GM23248 (cell line): ENCODE measurements at regions not wholly inside any gene's neighbourhood (a gene's known extent, or its start where the extent isn't known, plus 50 kb on each side); places are given as distances from the start of the nearest gene placed in this dataset.
"Not testable (repeated sequence)": the region's sequence is repeated elsewhere in the genome, so short reads cannot be mapped to it uniquely, and the experiment has no call there.

Experiments used
- DNase-seq: peaks from one replicate; pipeline ENCODE4 v3.0.0-alpha.2; 2015
- H2AFZ ChIP-seq: fragments of 200-600 bp; sonication (generic); 2 replicates; pipeline ENCODE4 v1.6.1; 2016; ENCODE audit warnings: antibody characterized with exemption
- H3F3A ChIP-seq: fragments of 200-600 bp; sonication (generic); 2 replicates; pipeline ENCODE4 v1.6.1; 2016; ENCODE audit warnings: mild to moderate bottlenecking, antibody characterized with exemption, mixed run types; ENCODE audit not compliant: insufficient read depth
- H3K27ac ChIP-seq: fragments of 200-600 bp; sonication (generic); 2 replicates; pipeline ENCODE4 v1.5.1; 2016; ENCODE audit warnings: mild to moderate bottlenecking
- H3K27me3 ChIP-seq: fragments of 200-600 bp; sonication (generic); replicated peaks from 2 replicates; pipeline ENCODE4 v1.6.1; 2016; ENCODE audit warnings: mild to moderate bottlenecking; ENCODE audit not compliant: insufficient read depth
- H3K36me3 ChIP-seq: fragments of 200-600 bp; sonication (generic); 2 replicates; pipeline ENCODE4 v1.6.1; 2016; ENCODE audit warnings: low read depth, mild to moderate bottlenecking
- H3K4me1 ChIP-seq: fragments of 200-600 bp; sonication (generic); 2 replicates; pipeline ENCODE4 v1.6.1; 2016; ENCODE audit warnings: mild to moderate bottlenecking; ENCODE audit not compliant: insufficient read depth
- H3K4me2 ChIP-seq: fragments of 200-600 bp; sonication (generic); one replicate; pipeline ENCODE4 v1.6.1; 2016; ENCODE audit warnings: mild to moderate bottlenecking; ENCODE audit not compliant: unreplicated experiment
- H3K4me3 ChIP-seq: fragments of 200-600 bp; sonication (generic); 2 replicates; pipeline ENCODE4 v1.5.1; 2016; ENCODE audit warnings: mild to moderate bottlenecking
- H3K79me2 ChIP-seq: fragments of 200-600 bp; sonication (generic); 2 replicates; pipeline ENCODE4 v1.6.1; 2016; ENCODE audit warnings: mild to moderate bottlenecking; ENCODE audit not compliant: insufficient read depth
- H3K9ac ChIP-seq: fragments of 200-600 bp; sonication (generic); 2 replicates; pipeline ENCODE4 v1.6.1; 2016; ENCODE audit warnings: mild to moderate bottlenecking
- H3K9me2 ChIP-seq: fragments of 200-600 bp; sonication (generic); 2 replicates; pipeline ENCODE4 v1.6.1; 2016; ENCODE audit warnings: mixed run types, mild to moderate bottlenecking, moderate library complexity; ENCODE audit not compliant: insufficient read depth
- H3K9me3 ChIP-seq: fragments of 200-600 bp; sonication (generic); one replicate; pipeline ENCODE4 v1.6.1; 2017; ENCODE audit warnings: low read depth
- H4K20me1 ChIP-seq: fragments of 200-600 bp; sonication (generic); 2 replicates; pipeline ENCODE4 v1.6.0; 2016; ENCODE audit not compliant: insufficient read depth
- EZH2 ChIP-seq: fragments of 200-600 bp; sonication (generic); IDR thresholded peaks from 2 replicates; pipeline ENCODE4 v1.6.1; 2018; ENCODE audit warnings: antibody characterized with exemption, mild to moderate bottlenecking; ENCODE audit not compliant: insufficient read depth, poor library complexity, severe bottlenecking
- EZH2phosphoT487 ChIP-seq: fragments of 200-600 bp; sonication (generic); IDR thresholded peaks from 2 replicates; pipeline ENCODE4 v1.6.1; 2018; ENCODE audit warnings: antibody characterized with exemption, moderate library complexity, mild to moderate bottlenecking, low read depth; ENCODE audit not compliant: insufficient read depth
- WGBS, 2 experiments: methylation state at CpG; one replicate each; pipeline ENCODE4 v1.1.6; 2015 to 2017; ENCODE audit warnings: low lambda C conversion rate in 2 of 2, low coverage in 1 of 2; ENCODE audit errors: missing lambda C conversion rate in 2 of 2; 5-methylcytosine and 5-hydroxymethylcytosine counted together
- in situ Hi-C: fragments of 300-500 bp; cut with MboI; formaldehyde crosslinking; loops from 2 replicates; pipeline ENCODE4 v1.15.0; 2020

DNA sequence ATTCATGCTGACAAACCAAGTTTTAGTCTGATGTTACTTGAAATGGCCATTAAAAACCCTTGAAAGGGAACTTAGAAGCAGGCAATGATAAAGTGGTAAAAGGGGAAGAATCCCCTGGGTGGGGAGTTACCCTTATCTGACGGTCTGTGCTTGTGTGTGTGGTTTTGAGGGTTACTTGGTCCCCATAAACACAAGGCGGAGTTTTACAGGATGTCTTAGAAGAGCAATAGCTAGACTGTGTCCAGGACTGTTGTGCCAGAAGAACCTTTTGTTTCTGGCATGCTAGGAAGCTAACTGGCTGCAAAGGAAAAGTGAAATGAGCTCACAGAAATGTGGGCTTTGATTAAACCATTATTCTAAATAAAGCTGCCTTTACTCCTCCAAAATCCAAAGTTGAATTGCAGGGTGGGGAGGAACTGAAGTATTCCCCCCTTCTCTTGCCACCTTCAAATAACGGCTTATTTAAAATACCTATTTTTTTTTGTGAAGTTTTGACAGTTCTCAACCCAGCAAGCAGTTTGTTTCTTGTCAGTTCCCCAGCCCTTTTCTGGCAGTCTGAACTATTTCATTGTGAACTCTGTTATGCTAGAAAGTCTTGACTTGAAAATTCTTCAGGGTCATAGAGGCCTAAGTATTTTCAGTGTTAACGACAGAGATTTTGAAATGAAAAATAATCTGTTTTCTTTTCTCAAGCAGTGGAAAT is 443.5 kb downstream of the OTOL1 start:
- peak overlapping the region; percentile 43 for H2AFZ ChIP-seq
- no peaks in the 10 kb centered on the region for H3K79me2 ChIP-seq
- peak; percentile 6 for DNase-seq
- no peak for TF ChIP-seq EZH2
- TF ChIP-seq EZH2phosphoT487: no peak
- H3K4me2 ChIP-seq: no peak overlapping the region
- no peaks in the 10 kb centered on the region; the same call in 1 of the 2 replicates for H3K9me2 ChIP-seq
- no peaks in the 10 kb centered on the region for H3F3A ChIP-seq
- H3K27me3 ChIP-seq: no peaks in the 10 kb centered on the region
- in situ Hi-C loops: no loop called here
- no peaks in the 10 kb centered on the region for H4K20me1 ChIP-seq
- WGBS, 2 experiments: 27 to 35% methylated on average over 4 of the region's 4 CpGs
- H3K27ac ChIP-seq: no peak overlapping the region
- H3K9me3 ChIP-seq: no peaks in the 10 kb centered on the region
- H3K36me3 ChIP-seq: no peaks in the 10 kb centered on the region
- no peak overlapping the region for H3K9ac ChIP-seq
- no peaks in the 10 kb centered on the region for H3K4me1 ChIP-seq
- no peak overlapping the region for H3K4me3 ChIP-seq

GRCh38 chr3:161940621-161940965 is 444.0 kb downstream of the OTOL1 start:
- H3K9me3 ChIP-seq: no peaks in the 10 kb centered on the region
- no peaks in the 10 kb centered on the region for H3K9me2 ChIP-seq
- in situ Hi-C loops: no loop called here
- no peak overlapping the region for H3K4me3 ChIP-seq
- H3K4me2 ChIP-seq: no peak overlapping the region
- H3K79me2 ChIP-seq: no peaks in the 10 kb centered on the region
- no peaks in the 10 kb centered on the region for H3K36me3 ChIP-seq
- H4K20me1 ChIP-seq: no peaks in the 10 kb centered on the region
- no peak for DNase-seq
- no peak overlapping the region for H3K9ac ChIP-seq
- no peak for TF ChIP-seq EZH2phosphoT487
- TF ChIP-seq EZH2: no peak
- no peak overlapping the region for H3K27ac ChIP-seq
- H3K27me3 ChIP-seq: no peaks in the 10 kb centered on the region
- no peaks in the 10 kb centered on the region for H3F3A ChIP-seq
- WGBS, 2 experiments: 30 to 38% methylated on average over 4 of the region's 4 CpGs
- peak overlapping the region; percentile 43 for H2AFZ ChIP-seq
- no peaks in the 10 kb centered on the region for H3K4me1 ChIP-seq

- H3K27me3 ChIP-seq: no peaks in the 10 kb centered on the region
- H3K4me1 ChIP-seq: no peaks in the 10 kb centered on the region
- H2AFZ ChIP-seq: no peak overlapping the region
- H3K4me2 ChIP-seq: no peak overlapping the region
- no peaks in the 10 kb centered on the region for H3K9me3 ChIP-seq
- in situ Hi-C loops: no loop called here
- H4K20me1 ChIP-seq: no peaks in the 10 kb centered on the region
- TF ChIP-seq EZH2: no peak
- no peak for TF ChIP-seq EZH2phosphoT487
- no peak overlapping the region for H3K4me3 ChIP-seq
- WGBS, 2 experiments: 61 to 71% methylated on average over 1 of the region's 1 CpG
- H3K9me2 ChIP-seq: no peaks in the 10 kb centered on the region
- no peaks in the 10 kb centered on the region for H3K36me3 ChIP-seq
- DNase-seq: no peak
- H3K27ac ChIP-seq: no peak overlapping the region
- no peaks in the 10 kb centered on the region for H3F3A ChIP-seq
- no peaks in the 10 kb centered on the region for H3K79me2 ChIP-seq
- no peak overlapping the region for H3K9ac ChIP-seq
Measured at GRCh38 chr3:161941891-161942290, 445.3 kb downstream of the OTOL1 start.

DNA sequence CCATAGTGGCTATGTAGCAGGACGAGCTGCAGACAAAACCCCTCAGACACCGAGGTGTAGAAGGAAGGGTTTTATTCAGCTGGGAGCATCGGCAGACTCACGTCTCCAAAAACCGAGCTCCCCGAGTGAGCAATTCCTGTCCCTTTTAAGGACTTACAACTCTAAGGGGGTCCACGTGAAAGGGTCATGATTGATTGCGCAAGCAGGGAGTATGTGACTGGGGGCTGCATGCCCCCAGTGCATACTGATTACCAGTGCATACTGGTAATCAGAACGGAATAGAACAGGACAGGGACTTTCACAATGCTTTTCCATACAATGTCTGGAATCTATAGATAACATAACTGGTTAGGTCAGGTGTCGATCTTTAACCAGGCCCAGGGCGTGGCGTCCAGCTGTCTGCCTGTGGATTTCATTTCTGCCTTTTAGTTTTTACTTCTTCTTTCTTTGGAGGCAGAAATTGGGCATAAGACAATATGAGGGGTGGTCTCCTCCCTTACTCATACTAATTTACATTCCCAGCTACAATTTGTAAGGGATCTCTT is 447.3 kb downstream of the OTOL1 start:
- H3K4me3 ChIP-seq, H2AFZ ChIP-seq, H3F3A ChIP-seq, H3K27ac ChIP-seq, H3K4me1 ChIP-seq, H3K9ac ChIP-seq, DNase-seq, H3K9me3 ChIP-seq, H3K79me2 ChIP-seq, in situ Hi-C loops, H3K4me2 ChIP-seq, H4K20me1 ChIP-seq, H3K27me3 ChIP-seq, H3K36me3 ChIP-seq, H3K9me2 ChIP-seq: not testable (repeated sequence)
- WGBS, 2 experiments: 85 to 87% methylated on average over 12 of the region's 12 CpGs
